Endothelial cell of umbilical vein (primary cell): ENCODE measurements at regions not wholly inside any gene's neighbourhood (a gene's known extent, or its start where the extent isn't known, plus 50 kb on each side); places are given as distances from the start of the nearest gene placed in this dataset.

ENCODE experiments used
- BruUV-seq: library from RNA; stranded (reverse); fragments of 400-500 nt; replicated peaks from 2 replicates; lab custom pipeline; 2021; lab: Mats Ljungman, UMichigan
- CTCF ChIA-PET: fragments of 300-600, 350-600 bp; sonication (Branson Sonifier 250); formaldehyde crosslinking; loops from one replicate; lab custom pipeline; 2021; ENCODE audit warnings: antibody characterized with exemption, inconsistent platforms; lab: Charles Lee
- POLR2A ChIA-PET: fragments of 300-600, 350-600 bp; sonication (Branson Sonifier 250); formaldehyde crosslinking; loops from one replicate; lab custom pipeline; 2021; ENCODE audit warnings: antibody characterized with exemption, inconsistent platforms; lab: Charles Lee
- DNase-seq: peaks from one replicate; pipeline ENCODE4 v3.0.0-alpha.2; 2011; ENCODE audit warnings: low read depth, low spot score
- FAIRE-seq: peaks from 2 replicates; lab custom pipeline; 2011; peaks lifted over from hg19 to GRCh38; lab: Jason Lieb, UNC
- H2AFZ ChIP-seq: 2 replicates; pipeline ENCODE4 v1.6.0; 2012; ENCODE audit warnings: low read depth, low read length, control low read depth, inconsistent platforms
- H3K27ac ChIP-seq: 2 replicates; pipeline ENCODE4 v1.5.1; 2011; ENCODE audit warnings: low read depth, mild to moderate bottlenecking, control low read depth, low read length, moderate library complexity; ENCODE audit not compliant: insufficient read depth
- H3K27me3 ChIP-seq, 2 experiments: 2 replicates each; pipeline versions ENCODE4 v1.6.0 to v1.6.1; 2011; ENCODE audit warnings: low read length in 2 of 2, mixed read lengths in 1 of 2; ENCODE audit not compliant: control insufficient read depth in 2 of 2, insufficient read depth in 2 of 2
- H3K36me3 ChIP-seq, 2 experiments: 2 replicates in 1 of 2; 3 replicates in 1 of 2; pipeline ENCODE4 v1.5.1; 2011; ENCODE audit warnings: low read length in 2 of 2, mild to moderate bottlenecking in 1 of 2, moderate library complexity in 1 of 2; ENCODE audit not compliant: control insufficient read depth in 2 of 2, insufficient read depth in 2 of 2; ENCODE audit errors: extremely low read depth in 1 of 2
- H3K4me1 ChIP-seq: 3 replicates; pipeline ENCODE4 v1.5.1; 2011; ENCODE audit warnings: mild to moderate bottlenecking, low read length; ENCODE audit not compliant: control insufficient read depth, insufficient read depth; ENCODE audit errors: extremely low read depth
- H3K4me2 ChIP-seq: 2 replicates; pipeline ENCODE4 v1.6.1; 2011; ENCODE audit warnings: low read length, control low read depth, mixed read lengths; ENCODE audit not compliant: insufficient read depth
- H3K4me3 ChIP-seq, 3 experiments: fragments of 200-600 bp in 1 of 3; sonication (generic), shearing (Covaris generic) in 1 of 3; replicated peaks in 1 of 3; 2 replicates each; pipeline ENCODE4 v1.5.1; 2011 to 2016; ENCODE audit warnings: control low read depth in 3 of 3, low read length in 3 of 3, mild to moderate bottlenecking in 2 of 3, inconsistent platforms in 1 of 3, low read depth in 1 of 3, moderate library complexity in 1 of 3; ENCODE audit not compliant: insufficient read depth in 1 of 3
- H3K79me2 ChIP-seq: 2 replicates; pipeline ENCODE4 v1.6.0; 2012; ENCODE audit warnings: low read length, inconsistent platforms; ENCODE audit not compliant: control insufficient read depth, insufficient read depth
- H3K9ac ChIP-seq: replicated peaks from 2 replicates; pipeline ENCODE3; 2011; ENCODE audit warnings: low read length, control low read depth; ENCODE audit not compliant: insufficient read depth; ENCODE audit errors: extremely low read depth
- H3K9me1 ChIP-seq: replicated peaks from 3 replicates; pipeline ENCODE4 v1.6.0; 2011; ENCODE audit warnings: mild to moderate bottlenecking, low read length; ENCODE audit not compliant: control insufficient read depth, insufficient read depth; ENCODE audit errors: extremely low read depth
- H3K9me3 ChIP-seq: replicated peaks from 2 replicates; pipeline ENCODE4 v1.5.1; 2012; ENCODE audit warnings: low read length, inconsistent platforms; ENCODE audit not compliant: control insufficient read depth, insufficient read depth
- H4K20me1 ChIP-seq: replicated peaks from 2 replicates; pipeline ENCODE3; 2011; ENCODE audit warnings: mild to moderate bottlenecking, low read length; ENCODE audit not compliant: control insufficient read depth, insufficient read depth; ENCODE audit errors: extremely low read depth
- CTCF ChIP-seq, 2 donors: IDR thresholded peaks; 1 replicate in 1 of 2; 2 replicates in 1 of 2; pipeline ENCODE4 v1.5.1; 2011; ENCODE audit warnings: low read length in 2 of 2, mild to moderate bottlenecking in 2 of 2, moderate library complexity in 2 of 2, control low read depth in 1 of 2, inconsistent platforms in 1 of 2, low read depth in 1 of 2; ENCODE audit not compliant: insufficient read depth in 1 of 2; ENCODE audit errors: extremely low read depth in 1 of 2
- EZH2 ChIP-seq: IDR thresholded peaks from 2 replicates; pipeline ENCODE4 v1.6.1; 2012; ENCODE audit warnings: borderline replicate concordance, low read depth, mild to moderate bottlenecking, moderate library complexity, low read length, inconsistent platforms; ENCODE audit not compliant: severe bottlenecking
- FOS ChIP-seq: IDR thresholded peaks from 2 replicates; pipeline ENCODE4 v1.6.1; 2011; ENCODE audit warnings: mild to moderate bottlenecking, low read length, moderate library complexity, borderline replicate concordance; ENCODE audit not compliant: insufficient read depth
- GATA2 ChIP-seq: IDR thresholded peaks from 2 replicates; pipeline ENCODE4 v1.7.0; 2011; ENCODE audit warnings: low read depth, mild to moderate bottlenecking, moderate library complexity, mixed read lengths, low read length; ENCODE audit not compliant: insufficient read length, insufficient read depth
- JUN ChIP-seq: IDR thresholded peaks from 2 replicates; pipeline ENCODE4 v1.6.1; 2011; ENCODE audit warnings: borderline replicate concordance, low read depth; ENCODE audit not compliant: insufficient read length, insufficient read depth
- MAX ChIP-seq: IDR thresholded peaks from 2 replicates; pipeline ENCODE4 v1.6.1; 2011; ENCODE audit not compliant: insufficient read depth, insufficient read length
- MYC ChIP-seq: IDR thresholded peaks from one replicate; pipeline ENCODE4 v1.6.1; 2011; ENCODE audit warnings: mild to moderate bottlenecking, low read depth, low read length
- POLR2A ChIP-seq: IDR thresholded peaks from 2 replicates; pipeline ENCODE4 v1.6.1; 2012; ENCODE audit warnings: low read depth, mild to moderate bottlenecking, control low read depth, low read length
- POLR2AphosphoS5 ChIP-seq: IDR thresholded peaks from 2 replicates; pipeline ENCODE4 v1.6.1; 2012; ENCODE audit warnings: low read depth, mild to moderate bottlenecking, control low read depth, low read length, moderate library complexity; ENCODE audit not compliant: insufficient read depth
- dilution Hi-C: fragments of 300-500 bp; cut with MboI; formaldehyde crosslinking; loops from one replicate; pipeline ENCODE4 v1.15.0; 2019; ENCODE audit warnings: low sequenced_read_pairs; ENCODE audit not compliant: extremely low pct_ligation_motif_present
- intact Hi-C: fragments of 100-400 bp; cut with micrococcal nuclease; formaldehyde crosslinking; loops from one replicate; pipeline ENCODE4 v1.10.0; 2022

GRCh38 chr10:65313406-65313805, 1612.4 kb upstream of the LRRTM3 start:
- intact Hi-C loops = no loop called here
- POLR2A ChIA-PET = no interaction called here
- TF ChIP-seq FOS (no peak), MYC (no peak), POLR2A (no peak), EZH2 (no peak), GATA2 (no peak), MAX (no peak), POLR2AphosphoS5 (no peak), JUN (no peak), CTCF (IDR thresholded peaks at IDR 0.05; ENCODE audit: extremely low read depth in 1 of 2, insufficient read depth in 1 of 2, low read depth in 1 of 2, low read length in 2 of 2) (no peak)
- H3K36me3 ChIP-seq = no peaks in the 10 kb centered on the region
- H2AFZ ChIP-seq = no peak overlapping the region
- H3K9me1 ChIP-seq = no peaks in the 10 kb centered on the region
- no peaks in the 10 kb centered on the region for H4K20me1 ChIP-seq
- FAIRE-seq (no peak), DNase-seq (no peak)
- no TSS peak for BruUV-seq
- H3K4me1 ChIP-seq = no peaks in the 10 kb centered on the region
- no peak overlapping the region for H3K9ac ChIP-seq
- H3K9me3 ChIP-seq = no peaks in the 10 kb centered on the region
- no peak overlapping the region for H3K27ac ChIP-seq
- CTCF ChIA-PET = interaction anchor here (2.5 kb wide), 1 partner anchor 27 kb away, joined by 8 read pairs; no protein-coding TSS in a partner anchor
- no peak overlapping the region for H3K4me2 ChIP-seq
- no peaks in the 10 kb centered on the region for H3K27me3 ChIP-seq
- no peak overlapping the region for H3K4me3 ChIP-seq
- no peaks in the 10 kb centered on the region for H3K79me2 ChIP-seq
- dilution Hi-C loops = no loop called here
